ENCODE measurements at regions not wholly inside any gene's neighbourhood (a gene's known extent, or its start where the extent isn't known, plus 50 kb on each side); places are given as distances from the start of the nearest gene placed in this dataset.

DNA sequence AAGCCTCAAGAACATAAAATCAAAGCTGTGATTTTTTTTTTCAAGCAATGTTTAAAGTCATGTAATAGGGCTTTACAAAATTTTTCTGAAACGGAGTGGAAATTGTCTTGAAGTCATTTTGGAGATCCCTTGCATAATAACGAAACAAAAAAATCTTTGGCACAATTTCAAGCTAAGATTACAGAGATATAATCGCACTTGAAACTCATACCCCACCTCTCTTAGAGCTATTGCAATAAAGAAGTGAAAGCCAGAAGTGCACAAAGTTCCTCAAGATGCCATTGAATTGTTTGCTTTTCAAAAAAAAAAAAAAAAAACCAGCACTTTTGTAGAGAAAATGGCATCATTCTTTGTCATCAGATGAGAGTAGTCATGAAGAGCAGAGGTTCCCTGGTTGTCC lies 152.3 kb downstream of the PAX3 start:
- no peak for DNase-seq

DNA sequence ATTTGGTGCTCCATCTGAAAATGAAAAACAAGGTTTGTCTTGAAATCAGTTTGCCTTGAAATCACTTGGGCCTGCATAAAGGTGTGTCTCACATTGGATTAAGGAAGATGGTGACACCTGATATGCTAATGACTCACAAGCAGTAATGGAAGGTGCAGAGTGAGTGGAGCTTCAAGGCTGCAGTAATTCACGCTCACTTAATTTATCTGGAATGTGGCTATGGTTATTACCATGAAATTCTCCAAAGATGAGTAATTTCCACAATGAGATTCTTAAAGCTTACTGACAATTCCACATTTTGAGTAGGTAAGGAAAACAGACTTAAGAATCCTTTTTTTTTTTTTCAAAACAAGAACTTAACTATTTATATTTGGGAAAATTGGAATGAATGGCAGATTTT lies 156.8 kb downstream of the PAX3 start:
- DNase-seq, result no peak

DNA sequence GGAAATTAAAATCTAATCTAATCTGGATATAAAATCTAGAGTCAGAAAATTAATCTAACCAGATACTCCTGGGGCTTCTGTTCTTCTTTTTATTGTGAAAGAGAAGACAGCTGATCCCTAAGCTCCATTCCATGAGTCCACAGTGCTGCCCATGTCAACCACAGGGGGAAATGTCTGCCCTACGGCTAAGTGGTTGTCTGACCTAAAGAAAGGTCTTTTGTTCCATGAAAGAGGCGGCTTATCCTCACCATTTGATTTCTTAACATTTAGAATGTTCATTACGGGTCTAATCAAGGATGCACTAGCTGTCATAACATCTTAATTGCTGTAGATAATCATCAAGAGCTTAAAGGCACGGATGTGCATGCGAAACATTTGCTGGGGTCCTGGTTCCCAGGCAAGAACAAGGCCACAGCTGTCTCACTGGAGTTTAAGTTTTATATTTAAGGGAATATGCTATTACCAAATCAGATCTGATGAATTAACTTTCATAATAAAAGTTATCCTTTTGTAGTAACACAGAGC lies 162.6 kb downstream of the PAX3 start:
- DNase-seq, result no peak

- DNase-seq, result no peak
Observed at GRCh38 chr2:222134654-222135053, 164.1 kb downstream of the PAX3 start.

GRCh38 chr2:222133897-222134296 lies 164.9 kb downstream of the PAX3 start:
- no peak for DNase-seq

- no peak for DNase-seq
Observed at GRCh38 chr2:222130855-222131254, 167.9 kb downstream of the PAX3 start.

GRCh38 chr2:222127660-222128059 lies 171.1 kb downstream of the PAX3 start:
- no peak for DNase-seq

DNA sequence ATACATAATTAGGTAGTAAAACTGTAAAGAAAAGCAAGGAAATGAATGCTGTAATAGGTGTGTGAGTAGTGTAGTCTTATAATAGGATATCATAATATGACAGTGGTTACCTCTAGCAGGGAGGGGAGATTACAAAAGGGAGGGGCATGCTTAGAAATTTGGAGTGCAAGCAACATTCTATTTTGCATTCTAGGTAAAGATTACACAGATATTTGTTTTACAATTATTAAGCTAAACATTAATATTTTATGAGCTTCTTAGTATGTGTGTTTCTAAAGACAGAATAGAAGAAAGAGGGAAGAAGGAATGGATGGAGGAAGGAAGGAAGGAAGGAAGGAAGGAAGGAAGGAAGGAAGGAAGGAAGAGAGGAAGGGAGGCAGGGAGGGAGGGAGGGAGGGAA lies 177.9 kb downstream of the PAX3 start:
- no peak for DNase-seq

GRCh38 chr2:222115296-222115695 lies 183.5 kb downstream of the PAX3 start:
- no peak for DNase-seq

DNA sequence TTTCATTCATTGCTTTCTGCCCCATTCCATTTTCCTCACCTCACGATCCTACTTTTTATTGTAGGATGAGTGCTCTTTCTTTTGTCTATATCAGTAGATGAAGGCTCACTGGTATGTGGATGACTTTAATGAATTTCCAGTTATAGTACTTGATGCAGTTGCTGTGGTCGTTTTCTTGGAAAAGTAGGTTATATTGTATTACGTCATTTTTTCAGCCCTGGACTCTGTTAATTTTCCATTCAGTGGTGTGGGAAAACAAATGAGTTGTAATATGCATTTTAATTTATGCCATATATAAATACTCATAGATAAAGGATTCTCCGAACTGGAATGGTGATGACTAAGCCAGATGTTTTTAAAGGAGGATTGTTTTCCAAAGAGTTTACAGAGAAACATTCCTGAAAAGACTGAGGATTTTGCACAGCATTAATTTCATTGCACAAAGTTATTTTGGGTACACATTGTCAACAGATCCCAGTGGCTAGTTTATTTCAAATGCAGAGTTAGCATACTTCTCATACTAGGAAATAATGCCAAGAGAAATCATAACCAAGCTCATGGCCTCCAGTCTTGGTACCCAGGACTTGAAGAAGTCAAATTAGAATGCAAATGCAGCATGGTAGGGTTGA lies 189.7 kb downstream of the PAX3 start:
- DNase-seq, result no peak

GRCh38 chr2:222108497-222108896 lies 190.3 kb downstream of the PAX3 start:
- no peak for DNase-seq

GRCh38 chr2:222105046-222105445 lies 193.8 kb downstream of the PAX3 start:
- no peak for DNase-seq

GRCh38 chr2:222102575-222103349 lies 196.0 kb downstream of the PAX3 start:
- DNase-seq, result no peak

DNA sequence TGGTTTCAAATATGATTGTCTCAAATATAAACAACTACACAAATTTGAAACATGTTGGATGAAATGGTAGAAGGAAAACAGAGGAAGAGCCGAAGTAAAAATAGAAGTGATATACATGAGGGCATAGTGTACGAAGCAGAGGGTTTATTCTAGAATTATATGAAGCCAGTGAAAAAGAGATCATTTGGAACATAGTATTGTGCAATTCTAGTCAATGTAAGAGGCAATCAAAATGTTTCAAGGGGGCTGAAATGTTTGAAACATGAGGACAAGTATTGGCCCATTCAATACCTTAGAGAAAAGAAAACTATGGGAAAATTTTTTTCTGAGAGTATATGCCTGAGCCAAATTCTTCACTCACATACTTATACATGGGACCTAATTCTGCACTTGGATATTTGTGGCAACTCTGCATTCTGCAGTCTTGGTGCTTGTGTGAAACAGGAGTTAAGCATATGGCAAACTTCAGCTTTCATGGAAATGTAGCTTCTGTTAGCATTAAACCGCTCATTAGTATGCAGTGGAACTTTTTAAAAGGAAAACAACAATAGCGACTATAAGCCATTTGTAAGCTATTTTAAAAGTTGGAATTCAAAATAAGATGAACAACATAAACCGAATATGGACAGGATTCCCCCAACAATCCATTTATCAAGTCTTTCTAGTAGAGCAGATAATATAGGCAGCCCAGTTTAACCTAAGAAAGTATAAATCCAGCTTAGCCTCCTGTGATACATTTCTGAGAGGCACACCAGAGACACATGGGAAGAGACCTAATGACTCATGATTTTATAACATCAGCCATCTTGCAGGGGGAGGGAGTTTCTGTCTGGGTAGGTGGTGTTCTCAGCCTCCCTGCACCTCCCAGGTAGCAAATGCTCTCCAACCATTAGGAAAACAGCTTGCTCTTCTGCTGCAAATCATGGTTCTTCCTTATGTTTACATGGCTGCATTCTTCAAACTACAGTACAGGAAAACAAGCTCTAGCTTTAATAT lies 197.8 kb downstream of the PAX3 start:
- no peak for DNase-seq

DNA sequence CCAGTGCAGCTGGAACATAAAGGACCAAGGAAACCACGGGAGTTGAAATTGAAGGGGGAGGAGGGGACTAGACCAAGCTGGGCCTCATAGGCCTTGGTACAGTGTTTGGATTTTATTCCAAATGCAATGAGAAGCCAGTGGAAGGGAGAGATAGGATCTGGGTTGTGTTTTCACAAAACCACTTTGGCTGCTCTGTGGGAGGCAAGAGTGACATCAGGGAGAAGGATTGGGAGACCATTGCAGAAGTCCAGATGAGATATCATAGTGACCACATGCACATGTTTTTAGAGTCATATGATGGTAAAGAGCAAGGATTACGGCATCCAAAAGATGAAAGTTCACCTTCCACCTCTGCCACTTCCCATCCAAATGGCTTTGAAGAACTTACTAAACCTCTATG lies 210.2 kb downstream of the PAX3 start:
- no peak for DNase-seq

GRCh38 chr2:222087998-222088397 lies 210.8 kb downstream of the PAX3 start:
- DNase-seq, result no peak

- no peak for DNase-seq
Observed at GRCh38 chr2:222082201-222082600, 216.6 kb downstream of the PAX3 start.

DNA sequence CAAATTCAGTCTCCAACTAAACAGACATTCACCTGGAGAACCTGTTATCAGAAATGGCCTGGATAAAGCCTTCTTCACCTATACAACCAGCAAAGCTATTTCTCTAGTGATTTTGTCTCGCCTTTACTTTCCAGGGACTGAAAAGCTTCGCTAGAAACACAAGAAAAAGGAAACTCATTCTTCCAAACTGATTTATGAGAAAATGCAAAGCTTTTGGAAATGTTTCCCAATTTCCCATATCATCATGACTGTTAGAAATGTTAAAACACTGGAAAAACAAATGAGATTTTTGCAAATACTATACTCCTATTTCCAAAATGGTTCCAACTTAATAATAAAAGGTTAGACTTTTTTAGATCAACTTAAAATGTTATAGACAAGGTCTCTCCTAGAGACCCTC lies 218.7 kb downstream of the PAX3 start:
- no peak for DNase-seq

- no peak for DNase-seq
Observed at GRCh38 chr2:222076973-222077690, 221.7 kb downstream of the PAX3 start.

- no peak for DNase-seq
Observed at GRCh38 chr2:222074674-222075073, 224.1 kb downstream of the PAX3 start.

- no peak for DNase-seq
Observed at GRCh38 chr2:222071911-222072310, 226.9 kb downstream of the PAX3 start.

DNA sequence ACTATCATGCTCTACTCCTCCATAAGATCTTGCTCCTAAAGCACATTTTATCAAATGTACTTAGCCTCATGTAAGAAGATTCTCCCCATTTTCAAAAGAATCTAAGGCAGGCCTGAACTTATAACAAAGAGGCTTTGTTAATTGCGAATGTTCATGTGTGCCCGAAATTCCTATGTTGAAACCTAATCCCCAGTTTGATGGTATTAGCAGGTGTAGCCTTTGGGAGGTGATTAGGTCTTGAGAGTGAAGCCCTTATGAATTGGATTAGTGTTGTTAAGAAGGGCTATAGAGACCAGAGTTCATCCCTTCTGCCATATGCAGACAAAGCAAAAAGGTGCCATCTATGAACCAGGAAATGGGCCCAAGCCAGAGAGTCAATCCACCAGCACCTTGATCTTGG lies 234.5 kb downstream of the PAX3 start:
- DNase-seq, result no peak

All from NCI-H187 (cell line).